GM18868 (cell line): ENCODE measurements at regions not wholly inside any gene's neighbourhood (a gene's known extent, or its start where the extent isn't known, plus 50 kb on each side); places are given as distances from the start of the nearest gene placed in this dataset.

Experiments used
- ATAC-seq: cut with Tn5 transposase; IDR thresholded peaks from one replicate; pipeline ENCODE4 v1.9.1; 2021; ENCODE audit warnings: mild to moderate bottlenecking, moderate library complexity; ENCODE audit not compliant: unreplicated experiment

- ATAC-seq: peak; percentile 96
Measured at GRCh38 chr18:68623342-68623741, 91.6 kb downstream of the TMX3 start.

DNA sequence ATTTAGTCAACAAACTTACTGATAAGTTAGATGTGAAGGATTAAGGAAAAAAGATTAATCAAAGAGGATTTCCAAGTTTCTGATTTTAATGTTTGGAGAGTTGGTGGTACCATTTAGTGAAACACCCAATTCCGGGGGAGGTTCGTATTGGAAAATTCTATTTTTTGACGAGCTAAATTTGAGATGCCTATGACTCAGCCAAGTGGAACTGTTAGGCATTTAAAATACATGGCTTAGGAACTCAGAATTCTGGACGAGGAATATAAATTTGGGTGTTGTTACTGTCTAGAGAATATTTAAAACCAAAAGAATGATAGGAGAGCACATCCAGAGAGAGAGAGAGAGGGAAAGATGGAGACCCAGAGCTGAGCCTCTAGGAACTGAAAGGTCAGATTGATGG, 103.6 kb downstream of the TMX3 start:
- no peak for ATAC-seq

DNA sequence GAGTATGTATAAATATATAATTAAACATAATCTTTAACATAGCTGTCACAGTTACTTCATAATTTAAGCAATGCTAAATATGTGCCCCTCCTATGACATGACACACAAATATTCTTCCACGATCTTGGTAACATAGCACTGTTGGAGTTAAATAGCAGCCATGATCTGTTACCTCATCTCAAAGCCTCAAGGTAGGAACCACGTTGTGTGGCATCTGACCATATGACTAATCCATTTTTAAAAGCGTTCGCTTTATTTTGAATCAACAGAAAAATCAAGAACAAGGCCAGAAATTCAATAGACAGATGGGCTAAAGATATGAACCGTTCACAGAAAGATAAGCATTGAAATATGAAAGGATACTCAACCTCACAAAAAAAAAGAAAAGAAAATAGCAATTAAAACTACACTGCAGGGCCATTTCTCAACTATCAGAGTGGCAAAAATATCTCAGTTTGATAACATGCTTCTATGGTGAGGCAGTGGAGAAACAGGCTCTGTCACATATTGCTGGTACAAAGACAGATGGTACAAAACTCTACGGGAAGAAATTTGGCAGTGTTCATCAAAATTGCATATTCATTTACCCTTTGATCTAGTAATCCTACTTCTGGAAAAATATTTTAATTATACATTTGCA, 105.9 kb downstream of the TMX3 start:
- no peak for ATAC-seq

DNA sequence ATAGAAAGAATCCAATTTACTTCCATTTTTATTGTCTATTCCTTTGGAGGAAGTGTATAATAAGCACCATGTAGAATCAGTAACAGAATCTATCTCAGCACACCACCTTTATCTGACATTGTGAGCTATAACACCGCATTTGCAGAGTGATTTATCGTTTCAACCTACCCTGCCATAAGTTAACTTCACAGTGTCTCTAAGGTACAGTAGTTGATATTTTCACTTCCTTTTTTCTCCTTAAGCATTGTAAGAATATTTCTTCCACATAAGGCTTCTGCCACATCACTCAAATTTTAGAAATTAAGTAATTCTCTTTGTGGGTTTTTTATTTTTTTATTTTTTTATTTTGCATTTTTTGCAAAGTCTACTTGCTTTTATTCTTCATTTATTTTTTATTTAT, 107.1 kb downstream of the TMX3 start:
- ATAC-seq: no peak

DNA sequence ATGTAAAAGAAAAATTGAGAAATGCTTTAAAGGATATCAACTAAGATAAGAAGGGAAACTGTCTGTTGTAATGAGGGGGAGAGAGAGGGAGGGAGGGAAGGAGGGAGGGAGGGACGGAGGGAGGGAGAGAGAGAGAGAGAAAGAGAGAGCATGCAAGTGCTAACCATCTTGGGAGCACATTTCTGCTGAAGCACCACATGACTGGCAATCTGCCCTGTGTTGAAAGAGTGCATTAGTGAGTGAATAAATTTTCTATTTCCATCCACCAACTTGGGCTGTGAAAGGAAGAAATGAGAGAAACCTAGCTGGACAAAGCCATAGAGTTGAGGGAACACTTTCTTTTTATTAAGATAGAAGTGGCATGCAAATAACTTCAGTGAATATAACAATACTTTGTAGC, 110.7 kb downstream of the TMX3 start:
- no peak for ATAC-seq

DNA sequence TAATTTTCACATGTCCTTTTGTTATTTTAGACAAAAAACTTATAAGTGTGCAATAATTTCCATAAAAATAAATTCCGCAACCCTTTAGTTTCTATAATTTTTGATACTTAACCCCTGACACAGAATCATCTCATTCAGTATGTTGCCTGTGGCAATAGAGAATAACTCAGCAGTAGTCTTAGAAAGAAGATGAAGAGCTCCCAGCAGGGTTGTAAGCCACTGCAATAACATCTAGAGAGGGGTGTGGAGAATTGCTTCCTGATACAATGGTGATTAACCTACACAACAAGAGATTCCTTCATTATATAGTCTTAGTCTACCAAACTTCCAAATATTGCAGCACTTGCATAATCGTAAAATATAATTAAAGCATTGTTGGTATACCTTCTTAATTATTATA, 118.9 kb downstream of the TMX3 start:
- ATAC-seq: no peak

DNA sequence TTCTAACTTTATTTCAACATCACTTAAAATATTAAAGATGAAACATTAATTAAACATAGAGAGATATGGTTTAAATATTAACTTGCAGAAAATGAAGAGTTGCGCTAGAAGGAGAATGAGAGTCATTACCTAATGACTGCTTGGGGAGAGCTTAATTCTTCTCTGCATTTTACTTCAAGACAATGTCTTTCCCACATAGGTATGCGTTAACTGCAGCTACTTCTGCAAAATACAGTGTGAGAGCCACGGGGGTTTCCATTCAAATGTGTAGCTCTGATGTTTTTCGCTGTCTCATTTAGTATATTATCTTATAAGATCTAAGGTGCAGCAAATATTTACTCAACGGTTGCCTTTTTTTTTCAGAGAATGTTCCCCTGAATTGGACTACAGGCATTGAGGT, 126.7 kb downstream of the TMX3 start:
- no peak for ATAC-seq

GRCh38 chr18:68583685-68584084, 131.2 kb downstream of the TMX3 start:
- no peak for ATAC-seq

DNA sequence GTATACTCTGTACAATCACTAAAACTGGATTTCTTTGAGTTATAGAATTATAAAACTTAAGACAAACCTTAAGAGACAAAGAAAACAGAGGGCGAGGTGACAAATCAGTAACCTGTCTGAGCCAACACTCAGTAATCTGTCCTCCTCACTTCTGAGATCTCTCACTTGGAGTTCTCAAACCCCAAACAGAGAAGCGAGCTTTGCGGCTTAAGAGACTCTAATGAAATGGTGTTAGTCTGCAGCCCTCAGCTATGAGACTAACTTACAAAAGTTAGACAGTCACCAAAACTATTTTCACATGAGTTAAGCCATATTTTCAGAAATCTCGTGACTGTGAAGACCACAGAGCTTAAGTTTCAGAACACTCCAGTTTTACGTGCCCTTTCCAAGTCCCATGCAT, 140.6 kb downstream of the TMX3 start:
- no peak for ATAC-seq

DNA sequence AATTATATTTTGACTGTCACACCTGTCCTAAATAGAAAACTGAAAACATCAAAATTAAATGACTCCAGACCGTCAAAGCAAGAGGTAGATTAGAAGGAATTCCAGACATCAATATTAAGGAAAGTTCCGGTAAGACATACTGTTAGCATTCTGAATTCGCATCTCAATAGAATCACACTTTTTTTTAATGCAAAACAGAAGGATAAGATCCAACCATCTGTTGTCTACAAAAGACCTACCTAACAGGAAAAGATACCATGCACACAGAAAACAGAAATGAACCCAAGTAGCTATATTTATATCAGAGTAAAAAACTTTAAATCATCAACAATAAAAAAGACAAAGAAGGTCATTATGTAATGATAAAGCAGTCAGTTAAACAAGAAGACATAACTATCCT, 145.0 kb downstream of the TMX3 start:
- no peak for ATAC-seq

DNA sequence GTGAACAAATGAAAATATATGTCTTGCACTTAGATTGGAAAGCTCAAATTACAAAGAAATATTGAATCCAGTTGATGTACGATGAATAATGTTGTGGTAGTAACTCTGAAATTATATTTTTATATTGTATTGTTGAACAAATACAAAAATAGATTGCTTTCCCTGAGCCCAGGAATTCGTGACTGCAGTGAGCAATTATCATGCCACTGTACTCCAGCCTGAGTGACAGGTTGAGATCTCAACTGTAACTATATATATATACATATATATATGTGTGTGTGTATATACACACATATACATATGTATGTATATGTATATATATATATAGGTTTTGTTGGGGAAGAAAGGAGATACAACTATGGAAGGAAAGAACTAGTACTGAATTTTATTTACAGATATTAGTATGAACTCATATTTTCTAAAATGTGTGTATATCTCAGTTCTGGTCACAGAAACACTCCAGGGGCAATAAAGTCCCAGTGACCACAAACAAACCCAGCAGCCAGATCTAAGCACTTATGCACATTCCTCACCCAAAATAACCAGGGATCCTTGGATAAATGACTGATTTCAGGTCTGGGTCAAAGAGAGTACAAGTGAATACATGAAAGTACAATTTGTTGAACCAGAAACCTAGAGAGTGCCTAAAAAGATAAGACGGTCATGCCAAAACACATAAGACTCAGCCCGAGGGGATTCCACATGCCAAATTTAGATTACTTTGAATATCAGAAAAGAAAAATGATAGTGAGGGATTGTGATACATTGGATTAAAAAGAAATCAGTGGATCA, 146.3 kb downstream of the TMX3 start:
- no peak for ATAC-seq

- no peak for ATAC-seq
Measured at GRCh38 chr18:68566991-68567390, 147.9 kb downstream of the TMX3 start.

DNA sequence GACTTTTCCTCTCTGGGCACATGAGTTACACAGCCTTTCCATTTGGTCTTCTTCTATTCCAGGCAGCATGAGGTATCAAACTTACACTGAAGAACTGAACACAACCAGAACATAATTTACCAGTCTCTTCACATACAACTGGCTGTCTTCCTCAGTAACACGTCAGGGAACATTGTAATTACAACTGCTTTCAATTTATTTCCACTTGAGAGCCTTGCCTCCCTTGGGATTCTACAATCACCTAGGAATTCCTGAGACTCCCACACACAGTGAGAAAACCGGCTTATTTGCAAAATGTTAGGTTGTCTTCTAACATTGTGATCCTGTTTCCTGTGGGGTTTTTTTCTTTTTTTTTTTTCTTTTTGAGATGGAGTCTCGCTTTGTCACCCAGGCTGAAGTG, 149.9 kb downstream of the TMX3 start:
- ATAC-seq: no peak

- peak; percentile 53 for ATAC-seq
Measured at GRCh38 chr18:68564351-68564750, 150.6 kb downstream of the TMX3 start.

- no peak for ATAC-seq
Measured at GRCh38 chr18:68560128-68560527, 154.8 kb downstream of the TMX3 start.

DNA sequence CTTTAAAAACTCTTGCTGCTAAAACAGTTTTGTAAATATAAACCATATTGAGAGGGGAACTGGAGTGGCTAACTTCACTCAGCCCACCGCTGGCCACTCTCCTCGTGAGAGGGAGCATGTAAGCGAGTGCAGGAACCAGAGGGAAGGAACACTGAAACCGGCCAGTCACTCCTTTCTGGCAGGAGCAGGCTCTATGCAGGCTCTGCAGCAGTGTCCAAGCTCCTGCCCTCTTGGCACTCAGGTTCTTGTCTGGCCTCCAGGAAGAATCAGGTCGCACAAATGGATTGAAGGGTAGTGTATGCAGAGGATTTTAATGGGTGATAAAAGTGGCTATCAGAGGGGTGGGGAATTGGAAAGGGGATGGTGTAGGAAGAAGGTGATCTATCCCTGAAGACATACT, 157.7 kb downstream of the TMX3 start:
- ATAC-seq: no peak

DNA sequence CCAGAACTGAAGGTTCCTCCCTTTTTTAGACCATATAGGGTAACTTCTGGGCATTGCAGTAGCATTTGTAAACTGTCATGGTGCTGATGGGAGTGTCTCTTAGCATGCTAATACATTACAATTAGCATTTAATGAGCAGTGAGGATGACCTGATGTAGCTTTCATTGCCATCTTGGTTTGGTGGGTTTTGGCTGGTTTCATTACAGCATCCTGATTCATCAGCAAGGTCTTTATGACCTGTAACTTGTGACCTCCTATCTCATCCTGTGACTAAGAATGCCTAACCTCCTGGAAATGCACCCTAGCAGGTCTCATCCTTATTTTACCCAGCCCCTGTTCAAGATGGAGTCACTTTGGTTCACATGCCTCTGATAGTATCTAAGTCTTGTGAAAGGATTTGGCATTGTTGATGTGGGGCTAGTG, 159.0 kb downstream of the TMX3 start:
- no peak for ATAC-seq

DNA sequence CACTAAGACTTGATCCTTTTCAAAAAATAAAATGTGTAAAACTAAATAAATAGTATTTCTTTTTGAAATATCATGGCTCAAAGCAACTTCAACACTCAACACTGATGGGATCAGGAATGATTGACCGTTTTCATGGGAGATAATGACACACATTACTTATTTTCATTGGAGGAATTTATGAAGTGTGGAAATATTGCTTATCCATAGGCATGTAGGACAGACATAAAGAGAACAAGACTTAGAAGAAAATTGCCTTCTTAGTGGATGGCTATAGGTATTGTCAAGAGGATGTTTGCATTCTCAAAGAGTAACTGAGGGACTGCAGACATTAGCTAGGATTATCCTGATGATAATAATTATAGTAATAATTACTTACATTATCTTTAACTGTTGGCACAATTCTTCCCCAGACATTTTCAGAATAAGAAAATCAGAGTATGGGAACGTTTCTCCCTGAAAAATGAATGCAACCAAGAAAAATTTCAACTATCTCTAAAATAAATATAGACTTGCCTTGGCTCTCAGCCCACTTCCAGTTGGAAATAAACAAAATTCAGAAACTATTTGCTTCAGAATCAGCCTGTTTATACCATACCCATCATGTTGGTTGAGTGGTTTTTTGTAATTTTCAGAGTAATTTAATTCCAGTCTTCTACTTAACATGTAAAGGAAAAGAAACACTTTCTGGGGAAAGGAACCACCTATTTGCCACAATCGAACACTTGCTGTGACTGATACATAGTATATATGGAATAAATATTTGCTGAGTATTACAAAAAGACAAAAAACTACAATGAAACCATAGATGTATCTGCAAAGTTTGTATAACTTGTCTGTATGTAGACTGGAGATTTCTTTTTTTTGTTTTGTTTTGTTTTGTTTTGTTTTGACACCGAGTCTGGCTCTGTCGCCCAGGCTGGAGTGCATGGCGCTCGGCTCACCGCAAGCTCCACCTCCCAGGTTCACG, 165.7 kb downstream of the TMX3 start:
- no peak for ATAC-seq

GRCh38 chr18:68543344-68543743, 171.6 kb downstream of the TMX3 start:
- no peak for ATAC-seq

- ATAC-seq: no peak
Measured at GRCh38 chr18:68542846-68543245, 172.1 kb downstream of the TMX3 start.

- no peak for ATAC-seq
Measured at GRCh38 chr18:68533641-68534040, 181.3 kb downstream of the TMX3 start.
